Mononuclear cell (primary cell): ENCODE measurements at regions not wholly inside any gene's neighbourhood (a gene's known extent, or its start where the extent isn't known, plus 50 kb on each side); places are given as distances from the start of the nearest gene placed in this dataset.

Experiments
- H3K27me3 ChIP-seq: 2 replicates; pipeline ENCODE4 v1.6.0; 2011; ENCODE audit warnings: low read length, control low read depth; ENCODE audit not compliant: insufficient read depth
- H3K4me1 ChIP-seq: 2 replicates; pipeline ENCODE4 v1.5.1; 2011; ENCODE audit warnings: mild to moderate bottlenecking, low read length, control low read depth; ENCODE audit not compliant: insufficient read depth
- H3K4me3 ChIP-seq: 2 replicates; pipeline ENCODE4 v1.5.1; 2011; ENCODE audit warnings: mild to moderate bottlenecking, low read length, moderate library complexity
- H3K9me3 ChIP-seq: 2 replicates; pipeline ENCODE4 v1.5.1; 2011; ENCODE audit warnings: low read depth, mild to moderate bottlenecking, control low read depth, low read length

- Histone ChIP-seq H3K9me3 (peaks cover 9% of the 10 kb centered on the region), H3K4me3 (no peak overlapping the region), H3K27me3 (no peaks in the 10 kb centered on the region), H3K4me1 (no peaks in the 10 kb centered on the region)
Measured at GRCh38 chr11:95567685-95568084, 221.9 kb downstream of the FAM76B start.

GRCh38 chr11:95566211-95566610 is 223.4 kb downstream of the FAM76B start:
- Histone ChIP-seq H3K4me1 (no peaks in the 10 kb centered on the region), H3K27me3 (no peaks in the 10 kb centered on the region), H3K9me3 (peaks cover 9% of the 10 kb centered on the region), H3K4me3 (no peak overlapping the region)

- Histone ChIP-seq H3K4me3 (no peak overlapping the region), H3K9me3 (peaks cover 9% of the 10 kb centered on the region), H3K4me1 (no peaks in the 10 kb centered on the region), H3K27me3 (no peaks in the 10 kb centered on the region)
Measured at GRCh38 chr11:95565724-95566141, 223.8 kb downstream of the FAM76B start.

- Histone ChIP-seq H3K27me3 (no peaks in the 10 kb centered on the region), H3K4me3 (no peak overlapping the region), H3K9me3 (no peaks in the 10 kb centered on the region), H3K4me1 (no peaks in the 10 kb centered on the region)
Measured at GRCh38 chr11:95563859-95564258, 225.7 kb downstream of the FAM76B start.

- H3K4me3 ChIP-seq, result no peak overlapping the region
- no peaks in the 10 kb centered on the region for H3K4me1 ChIP-seq
- no peaks in the 10 kb centered on the region for H3K9me3 ChIP-seq
- H3K27me3 ChIP-seq, result no peaks in the 10 kb centered on the region
Measured at GRCh38 chr11:95563173-95563572, 226.4 kb downstream of the FAM76B start.

GRCh38 chr11:95562196-95562921 is 227.2 kb downstream of the FAM76B start:
- no peaks in the 10 kb centered on the region for H3K4me1 ChIP-seq
- no peaks in the 10 kb centered on the region for H3K27me3 ChIP-seq
- no peaks in the 10 kb centered on the region for H3K9me3 ChIP-seq
- H3K4me3 ChIP-seq, result no peak overlapping the region

- H3K4me1 ChIP-seq, result no peaks in the 10 kb centered on the region
- H3K4me3 ChIP-seq, result no peak overlapping the region
- H3K9me3 ChIP-seq, result no peaks in the 10 kb centered on the region
- H3K27me3 ChIP-seq, result no peaks in the 10 kb centered on the region
Measured at GRCh38 chr11:95559899-95560298, 229.7 kb downstream of the FAM76B start.

- Histone ChIP-seq H3K9me3 (no peaks in the 10 kb centered on the region), H3K4me3 (no peak overlapping the region), H3K4me1 (no peaks in the 10 kb centered on the region), H3K27me3 (no peaks in the 10 kb centered on the region)
Measured at GRCh38 chr11:95557376-95557775, 232.2 kb downstream of the FAM76B start.

- Histone ChIP-seq H3K27me3 (no peaks in the 10 kb centered on the region), H3K9me3 (no peaks in the 10 kb centered on the region), H3K4me3 (no peak overlapping the region), H3K4me1 (no peaks in the 10 kb centered on the region)
Measured at GRCh38 chr11:95556342-95557163, 233.0 kb downstream of the FAM76B start.

GRCh38 chr11:95556011-95556341 is 233.6 kb downstream of the FAM76B start:
- Histone ChIP-seq H3K9me3 (no peaks in the 10 kb centered on the region), H3K4me1 (no peaks in the 10 kb centered on the region), H3K27me3 (no peaks in the 10 kb centered on the region), H3K4me3 (no peak overlapping the region)

- no peaks in the 10 kb centered on the region for H3K4me1 ChIP-seq
- no peaks in the 10 kb centered on the region for H3K9me3 ChIP-seq
- H3K27me3 ChIP-seq, result no peaks in the 10 kb centered on the region
- H3K4me3 ChIP-seq, result no peak overlapping the region
Measured at GRCh38 chr11:95554911-95555310, 234.7 kb downstream of the FAM76B start.

- no peak overlapping the region for H3K4me3 ChIP-seq
- H3K4me1 ChIP-seq, result no peaks in the 10 kb centered on the region
- H3K27me3 ChIP-seq, result no peaks in the 10 kb centered on the region
- no peaks in the 10 kb centered on the region for H3K9me3 ChIP-seq
Measured at GRCh38 chr11:95549301-95549700, 240.3 kb downstream of the FAM76B start.

- Histone ChIP-seq H3K4me1 (no peaks in the 10 kb centered on the region), H3K27me3 (no peaks in the 10 kb centered on the region), H3K9me3 (no peaks in the 10 kb centered on the region), H3K4me3 (no peak overlapping the region)
Measured at GRCh38 chr11:95548416-95548815, 241.2 kb downstream of the FAM76B start.

- Histone ChIP-seq H3K4me3 (no peak overlapping the region), H3K27me3 (no peaks in the 10 kb centered on the region), H3K9me3 (no peaks in the 10 kb centered on the region), H3K4me1 (no peaks in the 10 kb centered on the region)
Measured at GRCh38 chr11:95547976-95548375, 241.6 kb downstream of the FAM76B start.

- H3K4me3 ChIP-seq, result no peak overlapping the region
- H3K9me3 ChIP-seq, result no peaks in the 10 kb centered on the region
- no peaks in the 10 kb centered on the region for H3K4me1 ChIP-seq
- H3K27me3 ChIP-seq, result no peaks in the 10 kb centered on the region
Measured at GRCh38 chr11:95547186-95547585, 242.4 kb downstream of the FAM76B start.
